ENCODE measurements at regions not wholly inside any gene's neighbourhood (a gene's known extent, or its start where the extent isn't known, plus 50 kb on each side); places are given as distances from the start of the nearest gene placed in this dataset.
A peak's percentile ranks its signal among the peaks of the same experiment; 100 is the strongest.

- no peak for DNase-seq (ENCODE audit: low spot score)
Measured at GRCh38 chr5:74233091-74233490, 407.4 kb downstream of the ENC1 start.

- no peak for DNase-seq (ENCODE audit: low spot score)
Measured at GRCh38 chr5:74232276-74232675, 408.3 kb downstream of the ENC1 start.

GRCh38 chr5:74231697-74232096, 408.8 kb downstream of the ENC1 start:
- DNase-seq (ENCODE audit: low spot score), result no peak

- DNase-seq (ENCODE audit: low spot score), result no peak
Measured at GRCh38 chr5:74226716-74227485, 413.6 kb downstream of the ENC1 start.

- DNase-seq (ENCODE audit: low spot score), result no peak
Measured at GRCh38 chr5:74225587-74225986, 414.9 kb downstream of the ENC1 start.

GRCh38 chr5:74224331-74224730, 416.2 kb downstream of the ENC1 start:
- no peak for DNase-seq (ENCODE audit: low spot score)

- no peak for DNase-seq (ENCODE audit: low spot score)
Measured at GRCh38 chr5:74222806-74223205, 417.7 kb downstream of the ENC1 start.

GRCh38 chr5:74221413-74221812, 419.1 kb downstream of the ENC1 start:
- no peak for DNase-seq (ENCODE audit: low spot score)

GRCh38 chr5:74216012-74216411, 424.5 kb downstream of the ENC1 start:
- no peak for DNase-seq (ENCODE audit: low spot score)

GRCh38 chr5:74212336-74212735, 428.2 kb downstream of the ENC1 start:
- DNase-seq (ENCODE audit: low spot score), result no peak

- no peak for DNase-seq (ENCODE audit: low spot score)
Measured at GRCh38 chr5:74209571-74209970, 431.0 kb downstream of the ENC1 start.

GRCh38 chr5:74206579-74207550, 433.7 kb downstream of the ENC1 start:
- peak; percentile 35 for DNase-seq (ENCODE audit: low spot score)

- DNase-seq (ENCODE audit: low spot score), result no peak
Measured at GRCh38 chr5:74205767-74206578, 434.6 kb downstream of the ENC1 start.

GRCh38 chr5:74201334-74202081, 439.0 kb downstream of the ENC1 start:
- peak; percentile 26 for DNase-seq (ENCODE audit: low spot score)

- DNase-seq (ENCODE audit: low spot score), result no peak
Measured at GRCh38 chr5:74200560-74200959, 440.0 kb downstream of the ENC1 start.

GRCh38 chr5:74199436-74200210, 440.9 kb downstream of the ENC1 start:
- DNase-seq (ENCODE audit: low spot score), result no peak

- DNase-seq (ENCODE audit: low spot score), result no peak
Measured at GRCh38 chr5:74199005-74199404, 441.5 kb downstream of the ENC1 start.

- DNase-seq (ENCODE audit: low spot score), result no peak
Measured at GRCh38 chr5:74198156-74198555, 442.4 kb downstream of the ENC1 start.

- DNase-seq (ENCODE audit: low spot score), result no peak
Measured at GRCh38 chr5:74196233-74196632, 444.3 kb downstream of the ENC1 start.

- DNase-seq (ENCODE audit: low spot score), result no peak
Measured at GRCh38 chr5:74194196-74194595, 446.3 kb downstream of the ENC1 start.
